ENCODE measurements at regions not wholly inside any gene's neighbourhood (a gene's known extent, or its start where the extent isn't known, plus 50 kb on each side); places are given as distances from the start of the nearest gene placed in this dataset.
A peak's percentile ranks its signal among the peaks of the same experiment; 100 is the strongest.

DNA sequence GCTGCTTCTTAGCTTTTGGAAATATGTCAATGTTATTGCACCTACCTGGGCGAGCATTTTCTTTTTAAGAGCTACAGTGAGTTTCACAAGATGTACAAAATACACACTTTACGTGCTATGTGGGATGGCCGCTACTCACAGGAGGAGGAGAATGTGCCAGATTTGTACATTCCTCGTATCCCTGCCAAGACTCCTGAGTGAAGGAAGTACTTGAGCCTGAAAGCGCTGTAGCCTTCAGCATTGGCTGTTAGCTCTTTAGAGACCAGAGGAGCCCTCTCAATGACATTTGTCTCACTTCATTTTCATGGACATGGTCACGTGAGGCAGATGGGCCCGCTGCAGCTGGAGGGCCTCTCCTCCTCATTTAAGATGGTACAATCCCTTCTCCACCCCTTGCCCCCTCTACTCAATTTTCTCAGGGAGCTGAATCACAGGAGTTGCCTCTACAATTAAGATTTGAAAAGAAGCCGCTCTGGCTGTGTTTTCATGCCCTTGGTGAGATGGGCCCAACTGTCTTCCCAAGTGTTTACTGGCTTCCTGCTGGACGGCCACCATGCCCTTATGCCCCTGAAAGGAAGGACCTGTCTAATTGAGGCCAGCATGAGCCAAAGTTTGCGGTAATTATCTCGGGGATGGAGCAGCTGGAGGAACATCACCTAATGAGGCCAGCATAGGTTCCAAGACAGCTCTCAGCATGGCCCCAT, 442.6 kb downstream of the PRDM2 start:
- no peak overlapping the region for H3K4me3 Mint-ChIP-seq
- H3K36me3 Mint-ChIP-seq = no peaks in the 10 kb centered on the region
- H3K27me3 Mint-ChIP-seq = no peaks in the 10 kb centered on the region
- TF ChIP-seq CTCF (conservative IDR thresholded peaks at IDR 0.05) = no peak
- H3K4me1 Mint-ChIP-seq (ENCODE audit: unreplicated experiment) = no peaks in the 10 kb centered on the region
- DNase-seq (ENCODE audit: extremely low spot score, unreplicated experiment) = no peak
- no peaks in the 10 kb centered on the region for H3K9me3 Mint-ChIP-seq
- no peak overlapping the region for H3K27ac Mint-ChIP-seq

GRCh38 chr1:14143777-14144176, 443.8 kb downstream of the PRDM2 start:
- no peak for DNase-seq (ENCODE audit: extremely low spot score, unreplicated experiment)
- Mint-ChIP-seq H3K27me3 (no peaks in the 10 kb centered on the region), H3K4me1 (ENCODE audit: unreplicated experiment) (no peaks in the 10 kb centered on the region), H3K4me3 (no peak overlapping the region), H3K27ac (no peak overlapping the region), H3K36me3 (no peaks in the 10 kb centered on the region), H3K9me3 (no peaks in the 10 kb centered on the region)
- TF ChIP-seq CTCF (conservative IDR thresholded peaks at IDR 0.05) = no peak

DNA sequence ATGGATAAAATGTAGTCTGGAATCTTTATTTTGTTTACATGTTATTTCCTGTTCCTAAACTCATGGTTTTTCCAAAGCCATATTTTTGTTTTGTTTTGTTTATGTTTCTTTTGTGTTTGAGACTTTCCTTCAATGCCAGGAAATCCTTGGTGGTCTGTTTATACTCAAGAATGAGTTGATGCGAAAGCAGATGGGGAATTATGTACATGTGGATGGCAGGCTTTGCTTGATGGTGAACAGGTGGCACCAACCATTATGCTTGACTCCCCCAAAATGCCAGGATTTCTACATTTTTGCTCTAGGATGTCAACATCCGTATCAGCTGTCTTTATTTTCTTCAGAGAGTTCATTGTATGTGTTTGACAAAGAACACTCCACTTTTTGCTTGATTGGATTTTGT, 448.5 kb downstream of the PRDM2 start:
- TF ChIP-seq CTCF (conservative IDR thresholded peaks at IDR 0.05) = no peak
- no peaks in the 10 kb centered on the region for H3K27me3 Mint-ChIP-seq
- no peaks in the 10 kb centered on the region for H3K9me3 Mint-ChIP-seq
- H3K4me1 Mint-ChIP-seq (ENCODE audit: unreplicated experiment) = no peaks in the 10 kb centered on the region
- no peak overlapping the region for H3K27ac Mint-ChIP-seq
- DNase-seq (ENCODE audit: extremely low spot score, unreplicated experiment) = no peak
- H3K36me3 Mint-ChIP-seq = no peaks in the 10 kb centered on the region
- H3K4me3 Mint-ChIP-seq = no peak overlapping the region

GRCh38 chr1:14149431-14149830, 449.1 kb upstream of the KAZN start:
- Mint-ChIP-seq H3K27me3 (no peaks in the 10 kb centered on the region), H3K27ac (no peak overlapping the region), H3K4me1 (ENCODE audit: unreplicated experiment) (no peaks in the 10 kb centered on the region), H3K36me3 (no peaks in the 10 kb centered on the region), H3K4me3 (no peak overlapping the region), H3K9me3 (no peaks in the 10 kb centered on the region)
- no peak for DNase-seq (ENCODE audit: extremely low spot score, unreplicated experiment)
- peak; percentile 52 for TF ChIP-seq CTCF (conservative IDR thresholded peaks at IDR 0.05)

GRCh38 chr1:14156543-14156942, 441.9 kb upstream of the KAZN start:
- no peaks in the 10 kb centered on the region for H3K36me3 Mint-ChIP-seq

More at GRCh38 chr1:14156543-14156942, 441.9 kb upstream of the KAZN start:
- no peaks in the 10 kb centered on the region for H3K4me1 Mint-ChIP-seq (ENCODE audit: unreplicated experiment)
- DNase-seq (ENCODE audit: extremely low spot score, unreplicated experiment) = no peak
- no peak overlapping the region for H3K27ac Mint-ChIP-seq
- no peak for TF ChIP-seq CTCF (conservative IDR thresholded peaks at IDR 0.05)
- no peak overlapping the region for H3K4me3 Mint-ChIP-seq
- H3K9me3 Mint-ChIP-seq = no peaks in the 10 kb centered on the region
- peaks cover 8% of the 10 kb centered on the region for H3K27me3 Mint-ChIP-seq

Measured in type B pancreatic cell (in vitro differentiated cells).